ENCODE measurements at regions not wholly inside any gene's neighbourhood (a gene's known extent, or its start where the extent isn't known, plus 50 kb on each side); places are given as distances from the start of the nearest gene placed in this dataset.

DNA sequence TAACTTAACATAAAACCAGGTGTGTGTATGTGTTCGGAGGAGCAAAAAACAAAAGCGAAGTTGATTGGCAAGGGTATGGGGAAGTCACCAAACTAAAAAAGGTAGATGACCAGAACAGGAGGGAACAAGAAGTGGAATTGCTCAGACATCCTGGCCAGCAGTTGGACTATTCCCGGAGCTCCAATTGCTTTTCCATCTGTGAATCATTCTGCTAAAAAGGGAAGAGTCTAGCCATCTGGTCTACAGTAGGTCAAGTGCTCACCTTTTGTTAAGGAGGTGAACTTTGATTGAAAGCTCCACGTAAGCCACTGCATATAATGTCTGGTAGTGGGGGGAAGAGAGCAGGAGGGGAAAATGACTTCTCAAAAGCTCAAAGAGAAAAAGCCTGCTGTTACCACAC, 50.0 kb upstream of the BET1 start:
- H3K27ac Mint-ChIP-seq (ENCODE audit: low read depth, unreplicated experiment) = no peak overlapping the region
- intact Hi-C loops (cut with micrococcal nuclease) = no loop called here
- peaks cover 9% of the 10 kb centered on the region for H3K4me1 Mint-ChIP-seq (ENCODE audit: insufficient read depth, unreplicated experiment)
- CTCF ChIA-PET = no interaction called here
- no peak overlapping the region for H3K4me3 Mint-ChIP-seq (ENCODE audit: unreplicated experiment)
- BruUV-seq (replicated peaks) = no TSS peak
- POLR2A ChIA-PET = interaction anchor here (0.6 kb wide), 1 partner anchor 641 kb away, joined by 3 read pairs; no protein-coding TSS in a partner anchor
- no peaks in the 10 kb centered on the region for H3K27me3 Mint-ChIP-seq (ENCODE audit: insufficient read depth, unreplicated experiment)
- H3K36me3 Mint-ChIP-seq (ENCODE audit: insufficient read depth, unreplicated experiment) = no peaks in the 10 kb centered on the region
- TF ChIP-seq CTCF (IDR thresholded peaks at IDR 0.05; ENCODE audit: unreplicated experiment) = no peak
- H3K9me3 Mint-ChIP-seq (ENCODE audit: unreplicated experiment) = peaks cover 9% of the 10 kb centered on the region
- DNase-seq (ENCODE audit: unreplicated experiment) = no peak

GRCh38 chr7:94055963-94056362, 51.8 kb upstream of the BET1 start:
- Mint-ChIP-seq H3K4me3 (ENCODE audit: unreplicated experiment) (no peak overlapping the region), H3K4me1 (ENCODE audit: insufficient read depth, unreplicated experiment) (peaks cover 9% of the 10 kb centered on the region), H3K27me3 (ENCODE audit: insufficient read depth, unreplicated experiment) (no peaks in the 10 kb centered on the region), H3K36me3 (ENCODE audit: insufficient read depth, unreplicated experiment) (no peaks in the 10 kb centered on the region), H3K27ac (ENCODE audit: low read depth, unreplicated experiment) (peak overlapping the region; percentile 91), H3K9me3 (ENCODE audit: unreplicated experiment) (peaks cover 9% of the 10 kb centered on the region)
- TF ChIP-seq CTCF (IDR thresholded peaks at IDR 0.05; ENCODE audit: unreplicated experiment) = no peak
- intact Hi-C loops (cut with micrococcal nuclease) = no loop called here
- BruUV-seq (replicated peaks) = no TSS peak
- POLR2A ChIA-PET = interaction anchor here (0.7 to 2.9 kb wide), 5 partner anchors 9 to 39 kb away, joined by 3 to 31 read pairs (median 3); no protein-coding TSS in a partner anchor
- CTCF ChIA-PET = interaction anchor here (0.6 to 0.8 kb wide), 6 partner anchors 21 to 439 kb away, joined by 3 to 5 read pairs (median 3); no protein-coding TSS in a partner anchor
- DNase-seq (ENCODE audit: unreplicated experiment) = no peak

GRCh38 chr7:94056796-94057207, 52.6 kb upstream of the BET1 start:
- Mint-ChIP-seq H3K36me3 (ENCODE audit: insufficient read depth, unreplicated experiment) (no peaks in the 10 kb centered on the region), H3K9me3 (ENCODE audit: unreplicated experiment) (peaks cover 9% of the 10 kb centered on the region), H3K4me1 (ENCODE audit: insufficient read depth, unreplicated experiment) (peaks cover 13% of the 10 kb centered on the region), H3K4me3 (ENCODE audit: unreplicated experiment) (no peak overlapping the region), H3K27me3 (ENCODE audit: insufficient read depth, unreplicated experiment) (no peaks in the 10 kb centered on the region), H3K27ac (ENCODE audit: low read depth, unreplicated experiment) (no peak overlapping the region)
- intact Hi-C loops (cut with micrococcal nuclease) = no loop called here
- ChIA-PET CTCF (interaction anchor here (0.6 to 1.0 kb wide), 4 partner anchors 20 to 233 kb away, joined by 3 to 6 read pairs (median 4); partner anchors contain the start of gene GNG11), POLR2A (interaction anchor here (1.4 to 2.9 kb wide), 3 partner anchors 10 to 38 kb away, joined by 3 to 31 read pairs (median 14); no protein-coding TSS in a partner anchor)
- TF ChIP-seq CTCF (IDR thresholded peaks at IDR 0.05; ENCODE audit: unreplicated experiment) = no peak
- BruUV-seq (replicated peaks) = no TSS peak
- peak; percentile 91 for DNase-seq (ENCODE audit: unreplicated experiment)

- no TSS peak for BruUV-seq (replicated peaks)
- ChIA-PET CTCF (interaction anchor here (0.9 kb wide), 1 partner anchor 136 kb away, joined by 6 read pairs; the partner anchor contains the start of gene GNG11), POLR2A (interaction anchor here (2.9 kb wide), 1 partner anchor 11 kb away, joined by 14 read pairs; no protein-coding TSS in a partner anchor)
- Mint-ChIP-seq H3K36me3 (ENCODE audit: insufficient read depth, unreplicated experiment) (no peaks in the 10 kb centered on the region), H3K9me3 (ENCODE audit: unreplicated experiment) (peaks cover 9% of the 10 kb centered on the region), H3K4me1 (ENCODE audit: insufficient read depth, unreplicated experiment) (peaks cover 14% of the 10 kb centered on the region), H3K4me3 (ENCODE audit: unreplicated experiment) (no peak overlapping the region), H3K27me3 (ENCODE audit: insufficient read depth, unreplicated experiment) (no peaks in the 10 kb centered on the region), H3K27ac (ENCODE audit: low read depth, unreplicated experiment) (no peak overlapping the region)
- intact Hi-C loops (cut with micrococcal nuclease) = no loop called here
- no peak for DNase-seq (ENCODE audit: unreplicated experiment)
- no peak for TF ChIP-seq CTCF (IDR thresholded peaks at IDR 0.05; ENCODE audit: unreplicated experiment)
These were observed 53.8 kb upstream of the BET1 start for GRCh38 chr7:94057955-94058354.
